ENCODE measurements at regions not wholly inside any gene's neighbourhood (a gene's known extent, or its start where the extent isn't known, plus 50 kb on each side); places are given as distances from the start of the nearest gene placed in this dataset.
"Not testable (repeated sequence)": the region's sequence is repeated elsewhere in the genome, so short reads cannot be mapped to it uniquely, and the experiment has no call there.

DNA sequence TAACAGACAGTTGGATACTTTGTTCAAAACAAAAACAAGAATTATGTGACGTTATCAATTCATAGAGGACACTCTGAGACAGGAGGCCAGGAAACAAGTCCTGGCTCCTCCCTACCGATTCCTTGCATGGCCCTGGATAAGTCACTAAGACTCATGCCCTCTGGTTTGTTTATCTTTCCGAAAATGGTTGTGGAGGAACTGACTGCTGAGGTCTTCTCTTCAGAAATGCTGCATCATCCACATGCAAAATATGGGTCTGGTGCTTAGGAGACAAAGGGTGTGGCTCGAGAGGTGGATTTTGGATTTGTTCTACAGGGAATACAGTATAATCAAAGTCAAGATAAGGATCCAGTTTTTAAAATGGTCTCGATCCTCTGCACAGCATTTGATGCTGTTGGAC lies 130.9 kb downstream of the RELL1 start:
- no peak for DNase-seq (ENCODE audit: low read depth)

DNA sequence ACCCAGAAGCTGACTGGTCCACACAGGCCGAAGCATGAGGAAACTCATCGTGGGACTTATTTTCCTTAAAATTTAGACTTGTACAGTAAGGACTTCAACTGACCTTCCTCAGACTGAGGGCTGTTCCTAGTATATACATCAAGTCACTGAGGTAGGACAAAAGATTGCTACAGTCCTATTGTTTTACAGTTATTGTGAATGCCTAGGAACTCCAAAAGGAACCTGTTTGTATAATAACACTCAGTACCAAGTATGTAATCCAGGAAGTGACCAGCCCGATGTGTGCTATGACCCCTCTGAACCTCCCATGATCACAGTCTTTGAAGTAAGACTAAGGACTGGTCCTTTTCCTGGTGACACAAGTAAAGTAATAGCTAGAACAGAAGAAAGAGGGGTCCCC lies 136.3 kb downstream of the RELL1 start:
- not testable (repeated sequence) for DNase-seq (ENCODE audit: low read depth)

DNA sequence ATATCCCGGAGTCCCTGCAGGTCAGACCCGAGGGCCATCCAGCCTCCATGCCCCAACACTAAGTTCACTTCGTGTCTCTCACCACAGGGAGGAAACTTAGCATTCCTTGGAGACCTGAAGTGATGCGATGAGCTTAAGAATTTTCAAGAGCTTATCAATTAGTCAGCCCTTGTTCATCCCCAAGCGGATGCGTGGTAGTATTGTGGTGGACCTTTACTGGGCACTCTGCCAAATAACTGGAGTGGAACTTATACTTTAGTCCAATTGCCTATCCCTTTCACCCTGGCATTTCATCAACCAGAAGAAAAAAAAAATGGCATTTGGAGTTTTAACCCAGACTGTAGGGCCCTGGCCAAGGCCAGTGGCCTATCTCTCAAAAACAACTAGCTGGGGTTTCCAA lies 137.1 kb downstream of the RELL1 start:
- DNase-seq (ENCODE audit: low read depth): peak; percentile 69

DNA sequence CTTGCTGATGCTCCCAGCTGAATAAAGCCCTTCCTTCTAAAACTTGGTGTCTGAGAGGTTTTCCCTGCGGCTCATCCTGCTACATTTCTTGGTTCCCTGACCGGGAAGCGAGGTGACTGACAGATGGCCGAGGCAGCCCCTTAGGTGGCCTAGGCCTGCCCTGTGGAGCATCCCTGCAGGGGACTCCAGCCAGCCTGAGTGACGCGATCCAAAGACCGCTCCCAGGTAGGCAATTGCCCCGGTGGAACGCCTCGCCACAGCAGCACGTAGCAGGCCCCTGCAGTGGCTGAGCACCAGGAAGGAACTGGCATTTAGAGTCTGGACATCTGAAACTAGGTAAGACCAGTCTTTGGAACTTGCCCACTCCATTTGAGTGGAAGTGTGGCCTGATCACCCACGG lies 139.6 kb downstream of the RELL1 start:
- DNase-seq (ENCODE audit: low read depth): no peak

DNA sequence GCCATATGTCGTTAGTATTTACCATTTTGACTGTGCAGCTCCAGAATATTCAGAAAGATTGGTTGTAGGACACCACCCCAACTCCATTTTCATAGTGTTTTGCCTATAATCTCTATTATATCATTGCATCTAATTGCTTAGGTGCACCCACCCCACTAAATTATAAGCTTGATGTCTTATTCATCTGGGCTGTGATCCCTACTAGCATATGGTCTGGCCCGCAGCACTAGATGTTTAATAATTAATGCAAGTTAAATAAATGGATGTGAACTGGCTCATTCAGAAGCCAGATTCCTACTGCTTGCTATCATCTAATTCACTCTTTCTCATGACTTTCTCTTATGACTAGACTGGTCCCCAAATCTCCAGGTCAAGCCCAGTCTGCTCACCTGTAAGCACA lies 143.5 kb downstream of the RELL1 start:
- no peak for DNase-seq (ENCODE audit: low read depth)

DNA sequence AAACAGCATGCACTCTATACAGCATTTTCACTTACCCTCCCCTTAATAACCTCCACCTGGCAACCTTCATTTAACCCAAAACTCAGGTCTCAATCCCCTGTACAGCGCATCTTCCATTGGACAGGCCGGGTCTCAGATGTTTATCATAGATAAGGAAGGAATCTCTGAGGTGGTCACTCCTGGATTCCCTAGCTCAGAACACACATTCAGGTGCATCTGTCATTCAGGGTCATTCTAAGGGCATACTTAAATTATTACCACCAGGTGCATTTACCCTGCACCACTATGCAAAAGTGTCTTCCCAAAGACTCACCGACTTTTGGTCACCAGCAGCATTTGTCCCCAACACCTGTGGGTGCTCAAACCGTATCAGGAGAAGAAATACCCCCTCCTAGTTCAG lies 144.2 kb downstream of the RELL1 start:
- no peak for DNase-seq (ENCODE audit: low read depth)

DNA sequence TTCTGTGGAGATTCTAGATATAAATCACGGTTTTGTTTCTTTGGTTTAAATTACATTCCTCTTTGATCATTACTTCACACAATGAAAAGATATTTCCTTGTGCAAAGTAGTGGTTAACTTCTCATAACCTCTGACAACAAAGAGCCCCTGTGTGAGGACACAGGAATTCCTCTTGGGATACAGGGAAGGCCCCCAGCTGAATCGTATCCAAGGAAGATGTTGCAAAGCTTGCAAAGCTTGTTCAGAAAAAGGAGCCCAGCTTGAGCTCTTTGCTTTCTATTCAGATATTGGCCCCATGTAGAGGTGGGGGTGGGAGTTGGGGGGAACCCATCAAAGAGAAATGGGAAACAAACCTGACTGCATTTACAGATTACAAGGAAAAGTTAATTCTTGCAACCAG lies 145.7 kb downstream of the RELL1 start:
- no peak for DNase-seq (ENCODE audit: low read depth)

DNA sequence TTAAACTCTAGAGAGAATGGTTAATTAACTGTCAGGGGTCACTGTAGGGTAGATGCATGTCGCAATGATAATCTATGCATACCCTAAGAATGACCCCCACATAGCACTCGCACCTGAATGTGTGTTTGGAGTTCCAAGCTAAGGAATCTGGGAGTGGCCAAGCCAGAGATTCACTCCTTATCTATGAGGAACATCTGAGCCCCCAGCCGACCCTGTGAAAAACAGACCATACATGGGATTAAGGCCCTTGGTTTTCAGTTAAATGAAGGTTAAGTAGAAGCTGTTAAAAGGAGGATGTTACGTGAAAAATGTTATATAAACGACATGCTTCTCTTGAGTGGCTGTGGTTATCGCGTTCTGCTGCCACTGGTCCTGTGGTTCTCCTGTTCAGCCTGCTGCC lies 147.2 kb downstream of the RELL1 start:
- no peak for DNase-seq (ENCODE audit: low read depth)

DNA sequence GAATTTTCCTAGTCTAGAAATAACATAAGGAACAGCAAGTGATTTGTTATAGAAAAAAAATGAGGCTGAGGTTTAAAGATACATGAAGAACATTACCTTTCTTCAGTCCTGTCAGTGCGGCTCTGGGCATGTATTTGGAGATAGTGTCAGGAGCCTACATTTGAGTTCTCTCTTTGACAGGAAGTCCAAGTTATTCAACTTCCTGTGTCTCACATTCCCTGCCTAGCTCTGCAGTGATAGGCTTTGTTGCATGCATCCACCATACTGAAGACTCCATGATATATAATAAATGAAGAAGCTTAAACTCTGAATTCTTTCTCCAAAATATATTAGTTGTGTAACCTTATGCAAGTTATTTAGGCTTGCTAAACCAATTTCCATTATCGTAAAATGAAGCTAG lies 148.7 kb downstream of the RELL1 start:
- no peak for DNase-seq (ENCODE audit: low read depth)

DNA sequence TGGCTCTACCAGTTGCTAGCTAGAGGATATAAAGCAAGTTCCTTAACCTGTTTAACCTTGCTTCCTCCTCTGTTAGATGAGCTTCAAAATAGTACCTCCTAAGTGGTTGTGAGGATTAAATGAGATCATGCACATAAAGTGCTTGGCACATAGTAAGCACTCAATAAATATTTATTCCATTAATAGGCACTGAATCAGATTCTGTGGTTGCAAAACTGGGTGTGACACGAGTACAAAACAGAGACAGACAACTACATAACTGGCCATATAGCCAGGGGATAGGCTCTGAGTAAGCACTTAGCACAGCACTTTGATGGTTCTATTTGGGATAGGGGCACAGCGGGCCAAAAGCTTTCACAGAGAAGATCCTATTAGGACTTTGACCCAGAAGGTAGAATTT lies 150.3 kb downstream of the RELL1 start:
- no peak for DNase-seq (ENCODE audit: low read depth)

DNA sequence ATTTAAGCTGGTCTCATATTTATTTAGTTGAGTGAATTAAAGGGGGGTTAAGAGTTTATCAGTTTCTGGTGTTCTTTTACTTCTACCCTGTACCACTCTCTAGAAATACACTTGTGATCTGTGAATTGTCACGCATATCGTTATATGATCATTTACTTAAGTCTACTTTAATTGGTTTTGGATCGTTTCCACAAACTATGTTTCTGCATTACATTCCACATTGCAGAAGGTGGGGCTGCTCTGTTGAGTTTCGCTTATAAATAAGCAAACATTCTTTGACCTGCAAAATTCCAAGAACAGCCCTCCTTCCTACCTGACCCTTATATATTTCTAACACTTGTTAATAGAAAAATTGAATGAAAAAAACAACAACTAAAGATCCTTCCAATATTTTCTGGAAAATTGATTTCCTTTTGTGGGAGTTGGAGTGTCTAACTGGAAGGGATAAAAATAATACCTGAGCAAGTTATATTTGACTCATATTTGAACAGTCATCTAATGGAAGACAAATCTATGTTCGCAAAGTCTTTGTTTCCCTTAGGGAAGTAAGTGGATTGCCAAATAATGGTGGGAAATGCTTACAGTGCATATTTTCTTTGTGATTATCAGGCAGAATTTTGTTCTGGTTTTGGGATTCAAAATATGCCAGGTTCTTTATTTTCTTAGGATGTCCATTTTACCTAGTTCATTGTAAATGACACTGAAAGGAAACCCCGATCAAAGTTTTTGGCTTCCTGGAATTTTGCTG lies 152.7 kb downstream of the RELL1 start:
- no peak for DNase-seq (ENCODE audit: low read depth)

DNA sequence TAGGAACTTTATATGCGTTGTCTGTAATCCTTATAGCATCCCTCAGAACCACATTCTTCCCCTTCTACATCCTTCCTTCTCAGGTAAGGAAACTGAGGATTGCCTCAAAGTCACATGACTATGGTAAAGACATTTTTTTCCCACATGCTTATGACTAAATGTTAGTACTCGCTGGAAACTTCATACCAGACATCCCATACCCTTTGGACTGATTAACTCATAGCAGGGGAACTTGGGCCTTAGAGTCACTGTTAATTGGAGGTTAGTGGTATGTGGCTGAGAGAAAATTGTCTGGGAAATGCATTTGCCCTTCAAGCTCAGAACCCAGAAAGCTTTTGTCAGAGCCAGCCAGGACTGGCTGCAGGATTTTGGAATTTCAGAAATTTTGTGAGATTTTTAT lies 155.0 kb downstream of the RELL1 start:
- no peak for DNase-seq (ENCODE audit: low read depth)

DNA sequence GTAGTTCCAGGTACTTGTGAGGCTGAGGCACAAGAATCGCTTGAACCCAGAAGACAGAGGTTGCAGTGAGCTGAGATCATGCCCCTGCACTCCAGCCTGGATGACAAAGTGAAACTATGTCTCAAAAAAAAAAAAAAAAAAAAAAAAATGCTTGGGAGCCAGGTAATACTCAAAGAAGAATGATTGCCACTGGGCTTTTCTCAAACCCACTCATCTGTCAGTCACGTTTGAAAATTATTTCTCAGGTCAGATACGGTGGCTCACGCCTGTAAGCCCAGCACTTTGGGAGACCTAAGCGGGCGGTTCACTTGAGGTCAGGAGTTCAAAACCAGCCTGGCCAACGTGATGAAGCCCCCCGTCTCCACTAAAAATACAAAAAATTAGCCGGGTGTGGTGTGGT lies 155.7 kb downstream of the RELL1 start:
- no peak for DNase-seq (ENCODE audit: low read depth)

DNA sequence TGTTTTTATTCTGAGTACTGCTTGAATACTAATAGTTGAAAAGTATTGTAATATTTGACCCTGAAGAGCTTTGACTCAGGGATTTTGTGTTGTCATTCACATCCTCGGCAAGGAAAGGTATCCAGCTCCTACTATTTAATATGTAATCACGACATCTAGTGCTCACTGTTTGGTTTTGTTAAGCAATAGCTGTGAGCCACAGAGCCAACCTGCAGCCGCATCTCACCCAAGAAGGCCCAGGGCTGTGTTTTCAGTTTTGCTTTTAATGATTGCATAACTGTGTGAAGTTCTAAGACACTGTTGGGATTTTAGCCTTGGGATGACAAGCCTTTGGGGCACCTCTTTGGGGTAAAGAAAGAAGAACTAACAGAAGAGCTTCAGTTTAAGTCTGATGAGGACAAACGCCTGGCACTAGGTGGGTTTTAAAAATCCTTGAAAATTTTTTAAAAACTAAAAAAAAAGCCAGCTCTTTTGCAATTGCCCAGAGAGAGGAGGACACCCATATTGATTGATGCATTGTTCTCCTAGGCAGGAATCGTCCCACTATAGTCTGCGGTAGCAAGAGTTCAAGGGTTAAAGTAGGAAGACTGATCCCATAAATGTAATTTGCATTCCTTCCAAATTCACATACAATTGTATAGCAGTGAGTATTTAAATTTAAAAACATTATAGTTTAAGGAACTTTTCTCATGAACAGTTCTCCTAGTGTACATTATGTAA lies 157.8 kb downstream of the RELL1 start:
- no peak for DNase-seq (ENCODE audit: low read depth)

DNA sequence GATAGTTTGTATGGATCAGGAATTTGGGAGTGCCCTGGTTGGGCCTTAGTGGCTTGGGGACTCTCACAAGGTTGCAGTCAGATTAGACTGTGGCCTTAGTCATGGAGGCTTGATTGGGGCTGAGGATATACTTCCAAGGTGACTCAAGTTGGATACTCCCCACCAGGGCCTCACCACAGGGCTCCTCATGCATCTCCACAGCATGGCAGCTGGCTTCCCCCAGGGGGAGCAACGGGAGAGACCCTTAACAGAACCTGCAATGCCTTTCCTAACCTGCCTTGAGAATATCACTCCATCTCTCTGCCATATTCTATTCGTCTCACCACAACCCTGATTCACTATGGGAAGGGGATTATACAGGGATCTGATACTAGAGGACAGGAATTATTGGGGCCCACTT lies 161.9 kb downstream of the RELL1 start:
- no peak for DNase-seq (ENCODE audit: low read depth)

DNA sequence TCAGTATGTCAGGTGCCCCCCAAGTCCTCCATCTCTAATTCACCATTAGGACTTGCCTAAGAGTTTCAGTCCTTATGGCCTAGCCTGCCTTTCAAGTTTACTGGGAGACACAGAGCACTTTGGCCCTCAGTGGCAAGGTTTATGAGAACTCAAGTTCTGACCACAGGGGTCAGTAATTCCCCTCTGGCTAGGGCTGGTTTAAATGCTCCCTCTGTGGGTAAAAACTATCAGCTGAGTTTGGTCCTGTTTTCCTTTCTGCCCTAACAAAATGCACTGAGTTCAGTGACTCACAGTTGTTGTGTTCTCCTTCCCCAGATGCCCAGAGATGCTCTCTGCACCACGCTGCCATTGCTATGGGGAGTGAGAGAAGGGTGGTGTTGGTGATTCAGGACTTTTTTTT lies 163.2 kb downstream of the RELL1 start:
- DNase-seq (ENCODE audit: low read depth): no peak

DNA sequence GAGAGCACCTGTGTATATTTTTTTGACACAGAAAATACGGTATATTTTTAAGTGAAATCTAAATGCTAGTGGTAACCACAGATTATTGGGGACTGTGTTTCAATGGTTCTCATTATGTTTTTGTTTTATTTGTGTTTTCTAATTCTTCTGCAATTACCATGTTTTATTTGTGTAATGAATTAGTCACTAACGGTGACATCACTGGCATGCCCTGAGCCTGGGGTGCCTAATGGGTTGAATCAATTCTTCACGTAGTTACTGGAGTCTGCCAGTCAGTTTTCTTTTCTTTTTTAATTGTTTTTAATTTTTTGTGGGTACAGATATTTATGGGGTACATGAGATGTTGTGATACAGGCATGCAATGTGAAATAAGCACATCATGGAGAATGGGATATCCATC lies 168.8 kb downstream of the RELL1 start:
- no peak for DNase-seq (ENCODE audit: low read depth)

DNA sequence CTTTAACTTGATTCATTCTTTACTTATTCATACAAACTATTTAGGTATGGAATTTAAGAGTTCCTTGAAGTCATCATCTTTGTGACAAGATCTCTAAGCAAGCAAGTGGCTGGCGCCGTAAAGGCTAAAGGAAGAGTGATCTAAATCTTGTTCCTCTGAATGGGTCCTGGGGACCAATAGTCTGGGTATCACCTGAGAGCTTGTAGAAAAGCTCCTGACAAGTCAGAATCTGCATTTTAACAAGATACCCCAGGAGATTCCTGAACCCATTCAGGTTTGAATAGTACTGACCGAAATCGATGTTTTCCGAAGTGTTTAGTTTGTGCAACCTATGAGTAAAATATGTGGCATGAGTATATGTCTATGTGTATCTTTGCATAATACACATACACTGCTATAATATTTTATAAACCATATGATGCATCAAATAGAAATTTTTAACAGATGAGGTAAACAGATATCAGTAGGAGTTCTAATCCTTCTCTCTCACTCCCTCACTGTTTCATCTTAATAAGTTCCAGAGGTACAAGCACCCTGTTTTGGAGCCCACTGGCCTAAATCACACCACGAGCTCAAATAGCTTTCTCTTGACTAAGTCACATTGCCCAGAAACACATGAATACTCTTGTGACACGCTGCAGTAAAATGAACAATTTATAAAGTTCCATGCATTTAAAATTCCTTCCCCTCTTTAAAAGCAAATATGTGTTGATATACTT lies 170.0 kb downstream of the RELL1 start:
- DNase-seq (ENCODE audit: low read depth): peak; percentile 5

DNA sequence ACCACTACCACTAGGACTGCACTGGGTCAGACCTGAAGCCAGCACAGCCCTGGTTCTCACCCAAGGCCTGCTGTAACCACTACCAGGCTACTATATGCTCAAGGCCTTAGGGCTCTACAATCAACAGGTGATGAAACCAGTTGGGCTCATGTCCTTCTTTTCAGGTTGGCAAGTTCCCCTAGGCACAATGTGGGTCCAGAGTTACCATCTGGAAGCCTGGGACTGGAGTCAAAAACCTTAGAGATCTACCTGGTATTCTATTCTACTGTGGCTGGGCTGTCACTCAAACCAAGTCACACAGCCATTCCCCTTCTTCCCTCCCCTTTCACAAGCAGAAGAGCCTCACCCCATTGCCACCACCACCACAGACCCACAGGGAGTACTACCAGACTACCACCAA lies 175.6 kb downstream of the RELL1 start:
- no peak for DNase-seq (ENCODE audit: low read depth)

DNA sequence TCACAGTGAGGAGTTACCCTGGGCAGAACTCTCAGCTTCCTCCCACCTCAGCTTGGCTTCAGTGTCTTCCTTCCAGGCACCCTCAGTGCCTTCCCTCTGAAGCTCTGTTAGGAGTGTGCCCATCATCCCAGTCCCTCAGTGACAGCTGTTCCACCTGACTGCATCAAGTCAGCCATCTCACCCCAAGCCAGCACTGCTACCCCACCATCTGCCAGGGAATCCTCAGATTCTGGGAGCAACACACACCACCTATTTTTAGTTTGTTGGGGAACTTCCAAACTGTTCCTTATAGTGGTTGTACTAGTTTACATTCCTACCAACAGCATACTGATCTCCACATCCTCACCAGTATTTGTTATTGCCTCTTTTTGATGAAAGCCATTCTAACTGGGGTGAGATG lies 182.9 kb downstream of the RELL1 start:
- no peak for DNase-seq (ENCODE audit: low read depth)

DNA sequence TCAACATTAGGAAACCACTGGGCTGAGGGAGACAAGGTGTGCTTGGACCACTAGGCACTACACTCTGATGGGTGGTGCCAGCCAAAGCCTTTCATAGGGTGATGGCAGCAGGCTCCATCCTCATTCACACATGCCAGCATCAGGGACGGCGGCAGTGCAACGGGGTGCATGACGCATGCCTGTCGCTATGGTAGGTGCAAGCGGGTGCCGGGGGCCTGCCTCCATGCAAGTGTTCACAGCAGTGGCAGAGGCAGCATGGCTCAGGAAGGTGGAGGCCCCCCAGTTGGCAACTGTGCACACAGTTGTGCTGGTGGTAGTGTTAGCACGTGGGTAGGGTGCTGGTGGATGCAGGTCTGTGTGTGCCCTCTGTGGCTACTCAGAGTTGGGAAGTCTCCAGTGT lies 184.1 kb downstream of the RELL1 start:
- DNase-seq (ENCODE audit: low read depth): no peak
